Stomach (tissue), 4 donors: ENCODE measurements at regions not wholly inside any gene's neighbourhood (a gene's known extent, or its start where the extent isn't known, plus 50 kb on each side); places are given as distances from the start of the nearest gene placed in this dataset.
A peak's percentile ranks its signal among the peaks of the same experiment; 100 is the strongest.

Experiments
- CTCF ChIP-seq, 7 experiments: fragments of 450-650 bp in 4 of 7; fragments of 200-600 bp in 3 of 7; sonication (generic) in 3 of 7; IDR thresholded peaks; one replicate each; pipeline ENCODE4 v1.5.1; 2016 to 2019; ENCODE audit warnings: antibody characterized with exemption in 7 of 7, control low read depth in 2 of 7, mild to moderate bottlenecking in 1 of 7
- POLR2AphosphoS5 ChIP-seq, 3 donors: sonication (generic); formaldehyde crosslinking; IDR thresholded peaks; one replicate each; pipeline ENCODE4 v1.6.1; 2016; ENCODE audit warnings: antibody characterized with exemption in 3 of 3

DNA sequence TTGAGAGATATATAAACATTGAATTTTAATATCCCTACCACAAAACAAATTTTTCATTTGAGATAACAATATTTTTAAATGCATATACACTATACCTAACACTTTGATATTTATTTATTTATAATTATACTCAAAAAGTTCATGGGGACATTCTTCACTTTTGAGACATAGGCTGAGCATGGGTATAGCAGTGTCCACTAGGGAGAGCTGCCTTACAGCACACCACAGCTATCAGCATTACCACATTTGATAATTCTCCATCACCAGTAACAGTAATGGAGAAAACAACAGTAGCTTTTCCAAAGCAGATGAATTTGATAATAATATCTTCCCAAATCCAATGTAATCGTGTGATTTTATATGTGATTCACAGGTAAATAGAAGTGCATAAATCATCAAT is 626.1 kb downstream of the DACH1 start:
- TF ChIP-seq POLR2AphosphoS5 (IDR thresholded peaks at IDR 0.05) (no peak), CTCF (IDR thresholded peaks at IDR 0.05) (peak in 2 of 7 experiments; percentile 10 to 37)
